H1 (cell line): ENCODE measurements at regions not wholly inside any gene's neighbourhood (a gene's known extent, or its start where the extent isn't known, plus 50 kb on each side); places are given as distances from the start of the nearest gene placed in this dataset.

ENCODE experiments used
- ASH2L ChIP-seq: fragments of 200-600, 300-600 bp; sonication (generic); IDR thresholded peaks from one replicate; pipeline ENCODE4 v1.7.1; 2017; ENCODE audit warnings: low read length
- SRF ChIP-seq: IDR thresholded peaks from 2 replicates; pipeline ENCODE4 v1.6.1; 2011; ENCODE audit warnings: mild to moderate bottlenecking, low read depth, low read length, moderate library complexity
- TF ChIP-seq, protein P1 (sequence below): IDR thresholded peaks from 2 replicates; pipeline ENCODE4 v1.6.1; 2012; ENCODE audit warnings: inconsistent platforms

DNA sequence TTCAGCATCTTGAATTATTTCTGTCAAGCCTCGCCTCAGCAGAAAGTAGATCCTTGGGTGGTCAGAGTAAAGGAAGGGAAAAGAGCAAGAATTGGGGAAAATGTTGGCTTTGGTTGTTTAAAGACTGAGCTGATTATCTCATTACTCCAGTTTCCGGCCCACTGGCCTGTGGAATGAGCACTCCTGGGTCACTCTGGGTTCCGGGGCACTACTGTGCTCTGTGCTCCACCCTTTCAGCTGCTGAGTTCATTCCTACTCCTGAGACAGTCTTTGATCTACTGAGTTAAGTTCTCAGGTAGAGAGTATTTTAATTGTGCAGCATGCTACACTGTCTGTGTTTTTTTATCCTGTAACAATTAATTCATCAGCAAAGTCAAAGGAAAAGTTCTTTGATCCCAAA, 427.7 kb downstream of the CDH2 start (continued):
- TF ChIP-seq SRF (no peak), ASH2L (no peak)
- TF ChIP-seq, protein P1, sequence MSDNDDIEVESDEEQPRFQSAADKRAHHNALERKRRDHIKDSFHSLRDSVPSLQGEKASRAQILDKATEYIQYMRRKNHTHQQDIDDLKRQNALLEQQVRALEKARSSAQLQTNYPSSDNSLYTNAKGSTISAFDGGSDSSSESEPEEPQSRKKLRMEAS: no peak
